Duodenal mucosa (tissue), 2 donors: ENCODE measurements at regions not wholly inside any gene's neighbourhood (a gene's known extent, or its start where the extent isn't known, plus 50 kb on each side); places are given as distances from the start of the nearest gene placed in this dataset.

Experiments used
- H3K27ac ChIP-seq: one replicate; pipeline ENCODE4 v1.7.0; 2013; ENCODE audit warnings: low read depth, low read length
- H3K27me3 ChIP-seq, 2 donors: one replicate each; pipeline ENCODE4 v1.7.0; 2013; ENCODE audit warnings: low read length in 2 of 2, control low read depth in 1 of 2; ENCODE audit not compliant: insufficient read depth in 2 of 2, control insufficient read depth in 1 of 2
- H3K36me3 ChIP-seq, 2 donors: one replicate each; pipeline ENCODE4 v1.7.0; 2013; ENCODE audit warnings: low read length in 2 of 2, control low read depth in 1 of 2; ENCODE audit not compliant: insufficient read depth in 2 of 2, control insufficient read depth in 1 of 2
- H3K4me1 ChIP-seq, 2 donors: one replicate each; pipeline ENCODE4 v1.7.0; 2013; ENCODE audit warnings: low read length in 2 of 2, control low read depth in 1 of 2; ENCODE audit not compliant: insufficient read depth in 2 of 2, control insufficient read depth in 1 of 2
- H3K4me3 ChIP-seq, 2 donors: one replicate each; pipeline ENCODE4 v1.7.0; 2013; ENCODE audit warnings: low read length in 2 of 2, low read depth in 1 of 2
- H3K9ac ChIP-seq, 2 donors: one replicate each; pipeline ENCODE4 v1.7.0; 2013; ENCODE audit warnings: low read length in 2 of 2, low read depth in 1 of 2
- H3K9me3 ChIP-seq, 2 donors: one replicate each; pipeline ENCODE4 v1.7.0; 2013; ENCODE audit warnings: low read length in 2 of 2, control low read depth in 1 of 2; ENCODE audit not compliant: control insufficient read depth in 1 of 2

GRCh38 chr1:104671684-104672353, 922.1 kb downstream of the AMY1C start:
- Histone ChIP-seq H3K4me3 (no peak overlapping the region), H3K4me1 (no peaks in the 10 kb centered on the region), H3K36me3 (no peaks in the 10 kb centered on the region), H3K9ac (no peak overlapping the region), H3K27me3 (no peaks in the 10 kb centered on the region), H3K27ac (no peak overlapping the region), H3K9me3 (peaks cover 0 to 4% of the 10 kb centered on the region in 2 donors)

DNA sequence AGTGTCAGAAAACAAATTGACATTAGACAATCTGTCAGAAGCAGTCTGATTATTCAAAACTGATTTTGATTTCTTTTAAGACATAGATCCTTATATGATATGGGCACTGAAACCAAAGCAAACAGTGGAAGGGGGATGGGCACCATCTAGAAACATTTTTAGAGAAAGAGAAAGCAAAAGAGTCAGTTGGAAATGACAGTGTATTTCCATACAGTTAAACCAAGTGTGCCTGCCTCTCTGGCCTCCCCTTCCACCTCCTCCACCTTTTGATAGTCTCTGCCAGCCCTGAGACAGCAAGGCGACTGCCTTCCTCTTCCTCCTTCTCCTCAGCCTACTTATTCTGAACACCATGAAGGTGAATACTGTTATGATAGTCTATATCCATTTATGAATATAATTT, 949.7 kb downstream of the AMY1C start:
- Histone ChIP-seq H3K27me3 (no peaks in the 10 kb centered on the region), H3K27ac (no peak overlapping the region), H3K4me3 (no peak overlapping the region), H3K9me3 (peaks cover 0 to 2% of the 10 kb centered on the region in 2 donors), H3K4me1 (no peaks in the 10 kb centered on the region), H3K36me3 (no peaks in the 10 kb centered on the region), H3K9ac (no peak overlapping the region)

DNA sequence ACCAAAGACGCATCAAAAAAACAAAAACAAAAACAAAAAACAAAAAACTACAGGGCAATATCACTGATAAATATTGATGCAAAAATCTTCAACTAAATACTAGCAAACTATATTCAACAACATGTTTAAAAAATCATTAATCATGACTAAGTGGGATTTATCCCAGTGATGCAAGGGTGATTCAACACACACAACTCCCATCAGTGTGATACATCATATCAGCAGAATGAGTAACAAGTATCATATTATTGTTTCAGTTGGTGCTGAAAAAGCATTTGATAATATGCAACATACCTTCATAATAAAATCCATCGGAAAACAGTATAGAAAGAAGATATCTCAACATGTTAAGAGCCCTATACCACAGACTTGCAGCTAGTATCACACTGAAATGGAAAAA, 953.0 kb downstream of the AMY1C start:
- no peak overlapping the region for H3K4me3 ChIP-seq
- no peaks in the 10 kb centered on the region for H3K36me3 ChIP-seq
- no peak overlapping the region for H3K27ac ChIP-seq
- no peaks in the 10 kb centered on the region for H3K4me1 ChIP-seq
- no peaks in the 10 kb centered on the region for H3K9me3 ChIP-seq
- no peak overlapping the region for H3K9ac ChIP-seq
- H3K27me3 ChIP-seq: no peaks in the 10 kb centered on the region

GRCh38 chr1:104706631-104707147, 957.0 kb downstream of the AMY1C start:
- Histone ChIP-seq H3K4me3 (peak overlapping the region in 1 of 2 donors; percentile 24), H3K27me3 (no peaks in the 10 kb centered on the region), H3K36me3 (no peaks in the 10 kb centered on the region)

DNA sequence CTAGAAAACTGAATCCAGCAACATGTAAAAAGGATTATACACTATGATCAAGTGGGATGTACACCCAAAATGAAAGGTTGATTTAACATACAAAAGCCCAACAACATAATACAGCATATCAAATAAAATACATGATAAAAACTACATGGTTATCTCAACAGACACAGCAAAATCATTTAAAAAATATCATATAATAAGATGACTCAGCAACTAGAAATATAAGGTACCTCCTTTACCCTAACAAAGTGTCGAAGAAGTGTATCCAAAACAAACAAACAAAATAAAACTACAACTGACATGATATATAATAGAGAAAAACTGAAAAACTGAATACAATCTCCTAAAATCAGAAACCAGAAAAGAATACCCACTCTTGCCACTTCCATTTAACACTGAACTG, 969.1 kb downstream of the AMY1C start:
- no peaks in the 10 kb centered on the region for H3K27me3 ChIP-seq
- no peaks in the 10 kb centered on the region for H3K4me1 ChIP-seq
- H3K27ac ChIP-seq: no peak overlapping the region
- H3K4me3 ChIP-seq: no peak overlapping the region
- no peaks in the 10 kb centered on the region for H3K9me3 ChIP-seq
- no peak overlapping the region for H3K9ac ChIP-seq
- no peaks in the 10 kb centered on the region for H3K36me3 ChIP-seq

More at GRCh38 chr1:104706631-104707147, 957.0 kb downstream of the AMY1C start:
- Histone ChIP-seq H3K4me1 (no peaks in the 10 kb centered on the region), H3K27ac (no peak overlapping the region), H3K9me3 (peaks cover 0 to 5% of the 10 kb centered on the region in 2 donors), H3K9ac (no peak overlapping the region)

DNA sequence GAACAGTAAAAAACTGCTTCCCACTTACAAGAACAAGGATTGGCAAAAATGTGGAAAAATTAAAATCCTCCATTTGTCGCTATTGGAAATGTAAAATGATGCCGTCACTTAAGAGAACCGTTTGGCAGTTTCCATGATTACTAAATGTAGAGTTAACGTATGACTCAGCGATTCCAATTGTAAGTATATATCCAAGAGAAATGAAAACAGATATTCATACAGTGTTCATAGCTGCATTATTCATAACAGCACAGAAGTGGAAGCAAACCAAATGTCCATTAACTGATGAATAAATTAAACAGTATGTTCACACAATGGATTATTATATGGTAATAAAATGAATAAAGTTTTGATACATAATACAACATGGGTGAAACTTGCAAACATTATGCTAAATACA, 971.0 kb downstream of the AMY1C start:
- Histone ChIP-seq H3K4me1 (no peaks in the 10 kb centered on the region), H3K9ac (no peak overlapping the region), H3K36me3 (no peaks in the 10 kb centered on the region), H3K27ac (no peak overlapping the region), H3K4me3 (no peak overlapping the region), H3K27me3 (no peaks in the 10 kb centered on the region), H3K9me3 (no peaks in the 10 kb centered on the region)

DNA sequence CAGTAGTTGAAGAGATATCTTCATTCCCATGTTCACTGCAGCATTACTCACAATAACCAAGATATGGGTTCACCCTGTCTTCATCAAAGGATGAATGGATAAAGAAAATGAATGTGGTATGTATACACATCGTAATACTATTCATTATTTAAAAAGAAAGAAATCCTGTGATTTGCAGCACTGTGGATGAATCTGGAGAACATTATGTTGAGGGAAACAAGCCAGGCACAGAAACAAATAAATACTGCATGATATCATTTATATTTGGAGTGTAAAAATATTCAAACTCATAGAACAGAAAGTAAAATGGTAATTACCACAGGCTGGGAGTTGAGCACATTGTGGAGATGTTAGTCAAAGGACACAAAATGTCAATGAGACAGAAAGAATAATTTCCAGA, 977.2 kb downstream of the AMY1C start:
- Histone ChIP-seq H3K9ac (no peak overlapping the region), H3K4me1 (no peaks in the 10 kb centered on the region), H3K4me3 (no peak overlapping the region), H3K27ac (no peak overlapping the region), H3K27me3 (no peaks in the 10 kb centered on the region), H3K36me3 (no peaks in the 10 kb centered on the region), H3K9me3 (no peaks in the 10 kb centered on the region)

- no peak overlapping the region for H3K4me3 ChIP-seq
- no peak overlapping the region for H3K27ac ChIP-seq
- H3K9me3 ChIP-seq: no peaks in the 10 kb centered on the region
- H3K4me1 ChIP-seq: no peaks in the 10 kb centered on the region
- no peaks in the 10 kb centered on the region for H3K36me3 ChIP-seq
- H3K9ac ChIP-seq: no peak overlapping the region
- no peaks in the 10 kb centered on the region for H3K27me3 ChIP-seq
Measured at GRCh38 chr1:104733866-104734265, 984.2 kb downstream of the AMY1C start.

GRCh38 chr1:104745875-104746274, 996.2 kb downstream of the AMY1C start:
- no peak overlapping the region for H3K4me3 ChIP-seq
- H3K4me1 ChIP-seq: no peaks in the 10 kb centered on the region
- H3K9ac ChIP-seq: no peak overlapping the region
- H3K27ac ChIP-seq: no peak overlapping the region
- H3K36me3 ChIP-seq: no peaks in the 10 kb centered on the region
- no peaks in the 10 kb centered on the region for H3K27me3 ChIP-seq
- no peaks in the 10 kb centered on the region for H3K9me3 ChIP-seq

- no peaks in the 10 kb centered on the region for H3K4me1 ChIP-seq
- H3K9ac ChIP-seq: no peak overlapping the region
- H3K27ac ChIP-seq: no peak overlapping the region
- H3K4me3 ChIP-seq: no peak overlapping the region
- no peaks in the 10 kb centered on the region for H3K27me3 ChIP-seq
- no peaks in the 10 kb centered on the region for H3K36me3 ChIP-seq
- H3K9me3 ChIP-seq: no peaks in the 10 kb centered on the region
Measured at GRCh38 chr1:104746994-104747393, 997.3 kb downstream of the AMY1C start.
